ENCODE measurements at regions not wholly inside any gene's neighbourhood (a gene's known extent, or its start where the extent isn't known, plus 50 kb on each side); places are given as distances from the start of the nearest gene placed in this dataset.
"Not testable (repeated sequence)": the region's sequence is repeated elsewhere in the genome, so short reads cannot be mapped to it uniquely, and the experiment has no call there.

GRCh38 chr20:26010224-26010941 lies 313.7 kb upstream of the ZNF337 start:
- H3K4me3 ChIP-seq (ENCODE audit: low read depth, low read length); DNase-seq; H3K36me3 ChIP-seq; H3K9me3 ChIP-seq (ENCODE audit: severe bottlenecking); H3K27me3 ChIP-seq (ENCODE audit: insufficient read depth, low read depth, severe bottlenecking); H3K27ac ChIP-seq: not testable (repeated sequence)

- H3K4me3 ChIP-seq (ENCODE audit: low read depth, low read length); H3K9me3 ChIP-seq (ENCODE audit: severe bottlenecking); H3K36me3 ChIP-seq; DNase-seq; H3K27me3 ChIP-seq (ENCODE audit: insufficient read depth, low read depth, severe bottlenecking); H3K27ac ChIP-seq: not testable (repeated sequence)
Measured at GRCh38 chr20:26009402-26010223, 313.0 kb upstream of the ZNF337 start.

- not testable (repeated sequence) for H3K27me3 ChIP-seq (ENCODE audit: insufficient read depth, low read depth, severe bottlenecking); H3K9me3 ChIP-seq (ENCODE audit: severe bottlenecking); H3K4me3 ChIP-seq (ENCODE audit: low read depth, low read length); H3K27ac ChIP-seq; DNase-seq; H3K36me3 ChIP-seq
Measured at GRCh38 chr20:26008026-26008425, 311.4 kb upstream of the ZNF337 start.

- DNase-seq; H3K9me3 ChIP-seq (ENCODE audit: severe bottlenecking); H3K27me3 ChIP-seq (ENCODE audit: insufficient read depth, low read depth, severe bottlenecking); H3K4me3 ChIP-seq (ENCODE audit: low read depth, low read length); H3K36me3 ChIP-seq; H3K27ac ChIP-seq: not testable (repeated sequence)
Measured at GRCh38 chr20:26006164-26006563, 309.5 kb upstream of the ZNF337 start.

GRCh38 chr20:26003959-26004358 lies 307.3 kb upstream of the ZNF337 start:
- not testable (repeated sequence) for H3K27me3 ChIP-seq (ENCODE audit: insufficient read depth, low read depth, severe bottlenecking); H3K4me3 ChIP-seq (ENCODE audit: low read depth, low read length); H3K36me3 ChIP-seq; H3K9me3 ChIP-seq (ENCODE audit: severe bottlenecking); H3K27ac ChIP-seq; DNase-seq

- DNase-seq: peak; percentile 70
- H3K27me3 ChIP-seq (ENCODE audit: insufficient read depth, low read depth, severe bottlenecking); H3K27ac ChIP-seq; H3K4me3 ChIP-seq (ENCODE audit: low read depth, low read length); H3K9me3 ChIP-seq (ENCODE audit: severe bottlenecking); H3K36me3 ChIP-seq: not testable (repeated sequence)
Measured at GRCh38 chr20:25997367-25998038, 300.9 kb upstream of the ZNF337 start.

- Histone ChIP-seq H3K9me3 (ENCODE audit: severe bottlenecking) (no peaks in the 10 kb centered on the region), H3K36me3 (no peaks in the 10 kb centered on the region), H3K27ac (peak overlapping the region; percentile 57), H3K27me3 (ENCODE audit: insufficient read depth, low read depth, severe bottlenecking) (no peaks in the 10 kb centered on the region), H3K4me3 (ENCODE audit: low read depth, low read length) (peak overlapping the region; percentile 57)
- TF ChIP-seq CTCF (IDR thresholded peaks at IDR 0.05; ENCODE audit: low read depth, low read length): no peak
- peak; percentile 47 for DNase-seq
Measured at GRCh38 chr20:25992146-25992545, 295.5 kb upstream of the ZNF337 start.

- peak; percentile 49 for DNase-seq
- Histone ChIP-seq H3K4me3 (ENCODE audit: low read depth, low read length) (peak overlapping the region; percentile 57), H3K9me3 (ENCODE audit: severe bottlenecking) (no peaks in the 10 kb centered on the region), H3K27ac (peak overlapping the region; percentile 57), H3K27me3 (ENCODE audit: insufficient read depth, low read depth, severe bottlenecking) (no peaks in the 10 kb centered on the region), H3K36me3 (no peaks in the 10 kb centered on the region)
- no peak for TF ChIP-seq CTCF (IDR thresholded peaks at IDR 0.05; ENCODE audit: low read depth, low read length)
Measured at GRCh38 chr20:25991756-25992130, 295.1 kb upstream of the ZNF337 start.
